Dermis blood vessel endothelial cell (primary cell): ENCODE measurements at regions not wholly inside any gene's neighbourhood (a gene's known extent, or its start where the extent isn't known, plus 50 kb on each side); places are given as distances from the start of the nearest gene placed in this dataset.
"Not testable (repeated sequence)": the region's sequence is repeated elsewhere in the genome, so short reads cannot be mapped to it uniquely, and the experiment has no call there.

Experiments used
- DNase-seq: peaks from one replicate; pipeline ENCODE4 v3.0.0; 2010

DNA sequence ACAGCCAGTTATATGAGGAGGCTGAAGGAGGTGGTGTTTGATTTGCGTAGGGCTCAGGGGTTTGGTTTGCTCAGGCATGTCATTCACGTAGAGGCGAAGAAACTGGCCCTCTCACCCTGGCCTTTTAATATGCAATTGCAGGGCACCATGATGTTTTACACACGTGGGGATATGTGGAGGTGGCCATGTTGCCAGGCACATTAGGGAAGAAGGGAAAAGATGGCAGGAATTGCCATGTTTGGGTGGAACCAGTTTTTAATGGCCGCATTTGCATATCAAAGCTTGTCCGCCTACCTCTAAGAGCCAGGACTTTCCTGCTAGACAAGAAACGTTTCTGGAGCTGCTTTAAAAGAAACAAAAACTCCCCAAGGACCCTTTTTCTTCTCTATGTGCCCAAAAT lies 1483.7 kb upstream of the GOT2 start:
- no peak for DNase-seq

DNA sequence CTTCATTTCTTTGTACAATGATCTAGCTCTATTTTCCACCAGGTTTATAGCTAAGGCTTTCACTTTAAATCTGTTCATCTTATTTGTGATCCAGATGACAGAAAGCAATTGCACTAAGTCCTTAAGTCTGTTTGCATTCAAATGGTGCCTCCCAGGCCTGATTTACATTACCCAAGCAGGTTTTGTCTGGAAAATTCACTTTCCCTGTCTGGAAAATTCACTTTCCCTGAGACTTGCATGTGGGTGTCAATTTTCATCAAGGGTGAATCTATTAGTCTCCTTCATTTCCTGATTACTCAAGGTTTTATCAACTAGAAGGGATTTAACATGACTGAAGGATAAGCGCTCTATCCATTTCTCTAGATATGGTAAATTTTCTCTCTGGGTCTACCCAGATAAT lies 1480.2 kb upstream of the GOT2 start:
- no peak for DNase-seq

DNA sequence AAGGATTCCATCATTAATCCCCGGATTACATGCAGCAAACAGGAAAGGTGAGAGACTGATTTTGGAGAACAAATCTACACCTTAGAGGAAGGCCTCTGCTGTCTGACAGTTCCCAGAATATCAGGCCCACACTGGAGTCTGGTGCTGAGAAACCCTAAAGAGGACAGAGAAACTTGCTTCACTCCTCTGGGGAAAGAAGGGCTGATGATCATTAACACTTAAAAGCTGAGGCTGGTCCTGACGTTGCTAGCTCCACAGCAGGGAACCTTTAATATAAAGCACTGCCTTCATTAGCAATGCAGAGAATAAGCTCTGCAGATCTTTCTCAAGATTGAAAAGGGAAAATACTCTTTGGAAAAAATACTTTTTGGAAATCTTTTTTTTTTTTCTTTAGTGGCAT lies 1472.4 kb upstream of the GOT2 start:
- no peak for DNase-seq

DNA sequence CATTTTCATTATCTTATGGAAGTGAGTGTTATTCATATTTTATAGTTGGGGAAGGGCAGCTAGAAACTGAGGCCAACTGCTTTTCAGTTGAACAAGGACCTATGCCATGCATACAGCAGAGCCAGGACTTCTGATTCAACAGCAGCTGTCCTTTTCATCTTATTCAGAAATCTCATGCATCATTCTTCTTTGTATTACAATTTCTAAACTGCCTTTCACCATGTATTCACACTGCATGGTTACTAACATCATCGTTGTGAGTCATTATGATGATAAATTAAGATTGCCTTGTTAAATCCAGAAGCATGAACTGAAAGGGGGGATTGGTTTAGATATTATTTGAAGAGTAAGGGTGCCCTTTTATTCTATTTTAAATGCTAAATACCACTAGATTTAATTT lies 1470.1 kb upstream of the GOT2 start:
- DNase-seq, result no peak

DNA sequence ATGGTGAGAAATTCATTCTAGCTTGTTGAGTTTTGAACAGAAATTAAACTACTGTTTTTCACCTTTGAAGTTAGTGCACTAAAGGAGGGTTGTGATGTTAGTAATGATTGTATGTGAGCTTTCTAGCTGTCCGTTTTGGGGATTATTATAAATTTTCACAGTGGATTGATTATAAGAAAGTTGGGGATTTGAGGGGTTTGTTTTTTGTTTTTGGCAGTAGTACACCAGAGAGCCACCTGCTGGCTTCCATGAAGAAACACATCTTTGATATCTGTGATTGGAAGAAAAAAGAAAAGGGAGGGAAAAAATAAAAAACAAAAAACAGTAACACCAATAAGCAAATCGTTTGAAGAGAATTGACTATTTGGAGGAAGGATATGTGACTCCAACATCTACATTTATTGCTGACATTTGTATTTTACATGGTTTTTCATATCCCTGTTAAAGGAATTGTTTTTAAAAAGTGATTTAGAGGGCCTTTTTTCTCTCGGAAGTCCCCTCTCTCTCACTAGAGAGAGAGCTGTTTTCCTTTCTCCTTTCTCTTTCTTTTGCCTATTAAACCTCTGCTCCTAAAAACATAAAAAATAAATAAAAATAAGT lies 1469.5 kb upstream of the GOT2 start:
- DNase-seq, result peak; percentile 38

DNA sequence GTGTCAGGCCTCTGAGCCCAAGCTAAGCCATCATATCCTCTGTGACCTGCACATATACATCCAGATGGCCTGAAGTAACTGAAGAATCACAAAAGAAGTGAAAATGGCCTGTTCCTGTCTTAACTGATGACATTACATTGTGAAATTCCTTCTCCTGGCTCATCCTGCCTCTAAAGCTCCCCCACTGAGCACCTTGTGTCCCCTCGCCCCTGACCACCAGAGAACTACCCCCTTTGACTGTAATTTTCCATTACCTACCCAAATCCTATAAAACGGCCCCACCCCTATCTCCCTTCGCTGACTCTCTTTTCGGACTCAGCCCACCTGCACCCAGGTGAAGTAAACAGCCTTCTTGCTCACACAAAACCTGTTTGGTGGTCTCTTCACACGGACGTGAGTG lies 1466.6 kb upstream of the GOT2 start:
- not testable (repeated sequence) for DNase-seq

DNA sequence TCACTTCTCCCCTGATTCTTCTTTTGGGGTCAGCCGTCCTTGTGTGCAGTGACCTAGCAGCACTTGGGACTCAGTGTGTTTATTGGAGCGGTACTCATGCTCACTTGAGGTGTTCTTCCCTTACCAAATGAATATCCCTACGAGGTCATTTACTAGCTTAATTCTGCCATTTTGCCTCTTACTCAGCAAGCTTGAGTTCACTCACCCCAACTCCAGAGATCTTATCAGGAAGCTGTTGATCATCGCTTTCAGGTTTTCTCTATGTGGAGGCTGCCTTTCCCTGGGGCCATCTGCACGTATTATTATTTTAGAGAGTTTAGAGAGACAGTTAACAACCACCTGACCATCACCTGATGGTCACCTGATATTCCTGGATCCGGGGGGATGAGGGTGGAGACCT lies 1466.0 kb upstream of the GOT2 start:
- no peak for DNase-seq

DNA sequence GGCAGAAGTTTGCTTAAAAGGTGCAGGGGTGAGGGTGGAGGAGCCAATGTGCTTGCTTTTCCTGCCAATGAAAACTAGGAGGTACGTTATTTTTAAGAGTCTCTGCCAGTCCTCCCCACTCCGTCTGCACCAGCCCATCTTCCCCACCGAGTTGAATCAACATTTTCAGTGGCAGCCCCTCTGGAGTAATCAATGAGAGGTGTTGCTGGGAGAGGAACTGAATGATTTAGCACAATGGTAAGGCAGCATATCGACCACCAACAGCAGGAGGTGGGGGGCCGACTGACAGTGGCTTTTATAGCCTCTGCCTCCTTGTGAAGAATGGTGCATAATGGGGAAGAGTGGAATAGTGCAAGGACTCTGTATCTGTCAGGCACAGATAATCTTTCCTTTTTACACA lies 1465.0 kb upstream of the GOT2 start:
- DNase-seq, result no peak

DNA sequence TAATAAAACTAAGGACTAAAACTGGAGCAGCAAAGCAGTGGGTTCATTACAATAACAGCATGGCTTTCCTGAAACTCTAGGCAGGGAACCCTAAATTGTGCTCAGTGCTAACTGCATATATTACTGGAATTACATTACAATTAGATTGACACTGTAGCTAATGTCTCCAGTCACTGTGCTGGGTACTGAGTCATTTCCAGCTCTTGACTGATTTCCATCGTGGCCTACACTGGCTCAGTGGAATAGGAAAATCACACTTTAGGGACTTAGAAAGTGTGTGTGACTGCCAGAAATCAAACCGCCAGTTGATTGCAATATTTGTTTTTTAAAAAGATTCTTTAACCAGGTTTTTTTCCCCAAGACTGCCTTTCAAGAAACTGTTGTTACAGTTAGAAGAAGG lies 1447.4 kb upstream of the GOT2 start:
- DNase-seq, result no peak

DNA sequence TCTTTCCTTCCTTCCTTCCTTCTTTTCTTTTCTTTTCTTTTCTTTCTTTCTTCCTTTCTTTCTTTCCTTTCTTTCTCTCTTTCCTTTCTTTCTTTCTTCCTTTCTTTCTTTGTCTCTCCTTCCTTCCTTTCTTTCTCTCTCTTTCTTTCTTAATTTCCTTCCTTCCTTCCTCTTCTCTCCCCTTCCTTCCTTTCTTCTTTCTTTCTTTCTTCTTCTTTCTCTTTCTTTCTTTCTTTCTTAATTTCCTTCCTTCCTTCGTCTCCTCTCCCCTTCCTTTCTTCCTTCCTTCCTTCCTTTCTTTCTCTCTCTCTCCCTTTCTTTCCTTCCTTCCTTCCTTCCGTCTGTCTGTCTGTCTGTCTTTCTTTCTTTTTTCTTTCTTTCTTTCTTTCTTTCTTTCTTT lies 1446.5 kb upstream of the GOT2 start:
- DNase-seq, result no peak

DNA sequence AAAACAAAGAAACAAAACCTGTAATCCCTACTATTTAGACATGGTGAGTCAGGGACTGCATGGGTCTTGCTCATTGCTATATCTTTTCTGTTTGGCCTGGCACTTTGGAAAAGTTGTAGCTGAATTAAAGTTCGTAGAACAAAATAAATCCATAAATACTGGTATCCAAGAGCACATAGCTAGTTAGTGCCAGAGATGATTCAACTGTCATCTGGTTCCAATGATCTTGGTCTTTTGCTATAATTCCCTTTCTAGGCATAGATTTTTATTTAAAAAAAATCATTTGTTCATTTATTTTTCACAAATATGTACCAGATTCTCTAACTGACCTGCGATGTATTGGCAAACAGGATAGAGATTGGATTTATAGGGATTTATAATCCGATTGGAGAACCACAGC lies 1436.1 kb upstream of the GOT2 start:
- DNase-seq, result no peak

DNA sequence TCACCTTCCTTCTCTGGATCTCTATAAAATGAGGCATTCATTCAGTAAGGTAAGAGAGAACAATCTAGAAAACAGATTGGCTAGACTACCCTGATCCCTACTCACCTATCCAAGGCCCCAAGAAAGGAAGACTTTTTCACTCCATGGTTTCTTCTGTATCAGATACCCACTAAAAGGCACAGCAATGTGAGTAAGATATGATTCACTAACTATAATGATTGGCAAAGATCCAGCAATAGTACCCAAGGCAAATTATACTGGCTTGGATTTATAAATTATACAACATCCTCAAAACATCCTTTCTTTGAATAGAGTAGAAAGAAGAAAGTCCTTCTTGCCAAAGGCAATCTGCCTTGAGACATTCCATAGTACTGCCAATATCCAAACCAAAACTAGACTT lies 1432.0 kb upstream of the GOT2 start:
- no peak for DNase-seq

DNA sequence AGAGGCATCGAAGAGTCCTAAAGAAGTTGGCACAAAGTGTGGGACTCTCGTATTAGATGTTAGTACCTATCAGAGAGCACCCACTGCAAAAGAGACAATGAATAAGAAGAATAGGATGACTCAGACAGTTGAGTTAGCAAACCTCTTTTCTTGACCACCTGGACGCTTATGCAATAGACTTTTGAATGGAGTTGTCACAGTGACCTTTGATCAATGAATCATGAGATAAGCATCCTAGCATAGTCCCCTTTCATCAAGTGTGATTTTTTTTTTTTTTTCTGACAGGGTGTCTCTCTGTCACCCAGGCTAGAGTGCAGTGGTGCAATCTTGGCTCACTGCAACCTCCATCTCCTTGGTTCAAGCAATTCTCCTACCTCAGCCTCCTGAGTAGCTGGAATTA lies 1417.9 kb upstream of the GOT2 start:
- DNase-seq, result no peak

DNA sequence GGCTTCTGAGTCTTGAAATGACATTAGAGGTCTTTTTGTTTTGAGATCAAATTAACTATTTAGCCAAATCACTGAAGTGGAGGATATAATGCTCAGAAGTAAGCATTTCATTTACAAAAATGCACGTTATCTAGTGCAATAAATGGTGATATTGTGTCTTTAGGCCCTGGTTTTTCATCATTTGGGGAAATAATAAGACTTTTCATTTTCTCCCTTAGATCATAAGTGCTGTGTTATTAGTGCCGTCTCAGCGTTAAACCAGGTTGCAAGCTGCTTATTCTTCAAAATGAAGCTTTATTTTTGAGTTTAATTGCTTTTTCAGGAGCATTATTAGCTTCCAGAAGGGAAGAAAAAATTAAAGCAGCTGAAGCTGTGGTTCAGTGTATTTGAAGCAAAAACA lies 1416.8 kb upstream of the GOT2 start:
- no peak for DNase-seq

DNA sequence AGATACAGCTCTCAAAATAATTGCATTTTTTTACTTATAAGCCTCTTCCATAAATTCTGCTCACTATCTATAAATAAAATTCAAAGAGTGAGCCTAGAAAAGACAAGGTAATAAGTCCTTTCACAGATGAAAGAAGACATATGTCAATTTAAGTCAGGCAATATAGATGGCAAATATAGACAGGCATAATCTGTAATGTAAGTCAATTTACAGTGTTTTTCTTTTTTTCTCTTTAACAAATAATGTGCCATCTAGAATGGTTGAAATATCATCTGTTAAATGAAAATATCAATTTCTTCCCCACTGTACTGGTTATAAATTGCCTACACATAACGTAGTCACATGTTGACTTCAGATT lies 1409.2 kb upstream of the GOT2 start:
- DNase-seq, result no peak

DNA sequence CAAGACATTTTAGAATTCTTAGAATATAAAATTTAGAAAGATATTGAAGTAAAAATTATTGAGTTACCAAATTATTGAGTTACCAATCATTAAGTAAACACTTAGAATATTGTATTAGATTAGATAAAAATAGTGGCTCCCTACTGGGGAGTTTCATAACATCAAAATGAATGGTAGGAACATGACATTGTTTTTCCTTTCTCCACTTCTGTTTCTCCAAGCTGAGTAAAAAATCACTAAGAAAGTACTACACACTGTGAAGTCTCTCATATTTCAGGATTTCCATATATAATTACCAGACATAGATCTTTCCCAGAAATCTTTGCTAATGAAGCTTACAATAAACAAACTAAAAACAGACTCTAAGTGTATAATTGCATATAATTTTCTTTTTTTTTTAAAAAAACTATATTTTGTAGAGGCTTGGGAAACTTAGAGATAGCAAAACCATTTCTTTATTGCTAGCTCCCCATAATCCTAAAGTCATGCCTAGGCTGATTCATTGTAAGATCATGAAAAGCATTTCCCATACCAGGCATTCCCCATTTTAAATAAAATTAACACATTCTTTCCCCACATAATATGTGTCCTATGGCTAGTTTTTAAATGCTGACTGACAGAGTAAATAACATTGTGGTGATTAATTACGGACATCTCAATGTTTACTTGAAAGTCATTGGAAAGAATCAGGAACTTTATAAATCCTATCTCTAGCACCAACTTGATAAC lies 1408.7 kb upstream of the GOT2 start:
- no peak for DNase-seq

DNA sequence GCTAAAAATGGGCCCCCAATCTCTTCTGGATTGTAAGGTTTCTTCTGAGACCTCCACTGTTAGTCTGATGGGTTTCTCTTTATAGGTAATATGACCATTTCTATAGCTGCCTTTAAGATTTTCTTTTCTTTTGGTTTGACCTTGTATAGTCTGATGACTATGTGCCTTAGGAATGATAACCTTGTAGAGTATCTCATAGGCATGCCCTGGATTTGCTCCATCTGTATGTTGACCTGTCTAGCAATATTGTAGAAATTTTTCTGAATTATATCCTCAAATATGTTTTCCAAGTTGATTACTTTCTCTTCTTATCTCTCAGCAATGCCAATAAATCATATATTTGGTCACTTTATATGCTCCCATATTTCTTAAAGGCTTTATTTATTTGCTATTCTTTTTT lies 1403.8 kb upstream of the GOT2 start:
- DNase-seq, result no peak

DNA sequence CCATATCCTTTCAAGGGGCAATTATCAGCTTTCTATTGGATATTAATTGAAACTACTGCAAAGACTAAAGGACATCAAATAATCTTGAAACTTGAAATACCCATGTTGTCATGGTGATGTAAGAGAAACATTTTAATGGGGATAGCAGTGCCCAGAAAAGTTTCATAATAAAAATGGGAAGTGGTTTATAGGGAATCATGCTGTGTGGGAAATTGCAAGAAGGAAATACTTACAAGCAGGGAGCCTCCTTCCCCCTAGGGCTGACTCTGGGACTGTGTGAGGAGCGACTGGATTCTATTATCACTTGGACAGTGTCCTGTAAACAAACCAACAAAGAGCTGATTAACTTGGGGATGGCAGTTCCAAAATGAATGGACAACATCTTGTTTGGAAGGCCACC lies 1393.1 kb upstream of the GOT2 start:
- no peak for DNase-seq

DNA sequence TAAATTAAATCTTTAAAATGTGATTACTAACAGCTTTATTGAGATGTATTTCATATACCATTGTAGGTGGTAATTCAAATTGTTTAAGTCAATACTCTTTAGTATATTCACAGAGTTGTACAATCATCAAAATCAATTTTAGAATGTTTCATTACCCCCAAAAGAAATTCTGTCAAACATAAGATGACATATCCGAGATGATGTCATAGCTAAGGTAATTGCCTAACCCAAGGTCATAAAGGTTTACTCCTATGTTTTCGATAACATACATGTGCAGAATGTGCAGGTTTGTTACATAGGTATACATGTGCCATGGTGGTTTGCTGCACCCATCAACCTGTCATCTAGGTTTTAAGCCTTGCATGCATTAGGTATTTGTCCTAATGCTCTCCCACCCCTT lies 1392.0 kb upstream of the GOT2 start:
- DNase-seq, result not testable (repeated sequence)

DNA sequence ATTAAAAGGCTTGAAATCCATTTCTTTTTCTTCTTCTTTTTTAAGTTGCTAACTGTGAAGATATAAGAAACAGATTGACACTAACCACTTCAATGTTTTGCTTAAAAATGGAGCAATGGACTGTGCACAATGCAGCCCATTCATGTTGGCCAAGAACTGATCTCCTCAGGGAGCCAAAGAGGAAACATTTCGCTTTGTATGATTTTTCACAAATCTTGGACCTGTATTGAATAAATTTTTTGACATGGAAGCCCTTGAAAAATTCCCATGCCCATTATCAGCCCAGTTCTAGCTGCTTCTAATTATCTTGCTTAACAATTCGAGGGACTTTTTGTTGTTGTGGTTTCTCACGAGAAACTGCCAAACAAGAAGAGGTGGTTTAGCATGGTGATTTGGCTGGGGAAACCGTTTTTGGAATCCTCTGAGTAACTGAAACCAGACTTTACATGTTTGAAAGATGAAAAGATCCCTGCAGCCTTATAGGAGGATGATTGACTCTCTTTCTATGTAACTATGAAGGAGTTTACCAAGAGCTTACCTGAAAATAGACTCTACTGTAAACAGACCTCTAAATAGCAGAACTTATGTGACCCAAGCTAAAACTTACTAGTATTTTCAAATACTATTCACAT lies 1389.4 kb upstream of the GOT2 start:
- DNase-seq, result no peak

DNA sequence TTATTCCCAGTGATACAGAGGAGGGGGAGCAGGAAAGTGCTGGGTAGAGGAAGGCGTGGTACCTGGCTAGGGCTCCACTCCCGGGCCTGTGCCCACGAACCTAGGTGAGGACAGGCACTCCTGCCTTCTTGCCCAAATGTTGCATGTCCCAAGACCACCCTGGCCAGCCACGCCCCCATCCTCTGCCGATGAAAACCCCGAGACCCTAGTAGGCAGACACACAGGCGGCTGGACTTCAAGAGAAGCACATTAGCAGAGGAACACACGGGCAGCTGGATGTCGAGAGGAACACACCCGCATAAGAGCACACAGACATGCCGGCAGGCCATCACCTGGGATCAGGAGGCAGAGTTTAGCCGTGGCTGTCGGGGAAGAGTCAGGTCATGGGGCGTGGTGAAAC lies 1386.5 kb upstream of the GOT2 start:
- no peak for DNase-seq

DNA sequence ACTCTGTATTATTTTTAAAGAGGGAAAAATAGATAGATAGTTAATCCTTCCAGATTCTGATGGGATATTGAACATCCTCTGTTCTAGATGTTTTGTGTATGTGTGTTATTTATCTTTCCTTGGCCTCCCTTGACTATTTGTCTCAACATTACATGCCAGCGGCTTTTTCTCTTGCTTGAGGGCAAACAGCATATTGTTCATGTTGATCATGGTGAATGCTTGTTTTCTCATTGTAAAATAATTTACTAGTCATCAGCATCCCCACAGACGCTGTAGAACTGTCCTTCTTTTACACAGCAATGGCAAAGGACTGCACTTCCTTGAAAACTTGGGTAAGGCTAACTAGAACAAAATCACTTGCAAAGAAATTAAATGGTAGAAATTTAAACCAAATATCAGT lies 1376.4 kb upstream of the GOT2 start:
- DNase-seq, result no peak

DNA sequence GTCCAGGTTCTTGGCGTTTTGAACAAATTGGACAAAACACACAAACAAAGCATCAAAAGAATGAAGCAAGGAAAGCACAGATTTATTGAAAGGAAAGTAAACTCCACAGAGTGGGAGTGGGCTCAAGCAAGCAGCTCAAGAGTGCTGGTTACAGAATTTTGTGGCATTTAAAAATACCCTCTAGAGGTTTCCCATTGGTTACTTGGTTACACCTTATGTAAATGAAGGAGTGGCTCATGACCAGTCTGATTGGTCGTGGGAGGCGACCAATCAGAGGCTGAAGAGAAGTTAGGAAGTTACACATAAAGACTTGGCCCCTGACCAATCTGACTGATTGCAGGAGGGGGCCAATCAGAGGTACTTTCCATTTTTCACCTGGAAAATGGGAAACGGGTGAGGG lies 1373.8 kb upstream of the GOT2 start:
- no peak for DNase-seq

DNA sequence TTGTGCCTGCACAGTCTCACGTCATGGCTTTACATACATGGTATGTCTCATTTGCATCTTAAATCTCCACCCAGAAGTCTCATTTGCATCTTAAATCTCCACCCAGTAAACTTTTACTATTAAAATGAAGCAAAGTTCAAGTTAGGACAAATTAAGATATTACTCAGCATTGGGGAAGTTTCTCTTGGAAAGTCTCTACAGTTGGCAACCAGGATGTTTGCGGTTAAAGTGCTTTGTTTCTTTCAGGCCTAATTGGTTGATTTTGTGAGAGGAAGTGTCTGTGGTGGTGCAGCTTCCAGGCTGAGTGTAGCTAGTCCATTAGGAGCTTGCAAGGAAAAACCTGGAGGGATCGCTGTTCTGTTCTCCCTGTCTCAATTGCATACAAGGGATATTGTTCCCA lies 1373.3 kb upstream of the GOT2 start:
- peak; percentile 48 for DNase-seq

DNA sequence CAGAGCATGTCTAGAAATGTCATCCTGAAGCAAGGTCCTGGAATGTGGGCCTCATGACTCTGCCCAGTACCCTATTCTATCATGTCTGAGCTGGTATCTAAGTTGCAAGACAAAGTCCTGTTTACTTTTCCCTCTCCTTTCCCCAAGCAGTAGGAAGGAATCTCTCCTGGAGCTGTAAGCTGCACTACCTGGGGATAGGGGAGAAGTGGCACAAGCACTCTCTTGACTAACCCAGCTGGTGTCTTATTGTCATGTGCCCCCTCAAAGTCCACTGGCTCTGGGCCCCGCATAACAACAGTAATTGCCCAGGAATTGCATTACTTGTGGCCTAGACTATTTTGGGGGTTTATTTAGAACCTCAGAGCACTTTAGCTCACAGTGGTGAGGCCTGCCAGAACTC lies 1366.3 kb upstream of the GOT2 start:
- DNase-seq, result no peak
